DND-41 (cell line): ENCODE measurements at regions not wholly inside any gene's neighbourhood (a gene's known extent, or its start where the extent isn't known, plus 50 kb on each side); places are given as distances from the start of the nearest gene placed in this dataset.

Experiments
- ATAC-seq: fragments of 200-7000 bp; cut with Tn5 transposase; 3 replicates; pipeline ENCODE4 v1.9.1; 2021; ENCODE audit warnings: low read depth; ENCODE audit not compliant: insufficient read depth
- DNase-seq: peaks from one replicate; pipeline ENCODE4 v3.0.0-alpha.2; 2020
- H2AFZ ChIP-seq: 2 replicates; pipeline ENCODE4 v1.6.0; 2012; ENCODE audit warnings: low read depth, low read length
- H3K27ac ChIP-seq: 2 replicates; pipeline ENCODE4 v1.5.1; 2012; ENCODE audit warnings: low read length, inconsistent platforms
- H3K27me3 ChIP-seq: fragments of 200-600 bp; sonication (generic); 2 replicates; pipeline ENCODE4 v1.6.0; 2012; ENCODE audit warnings: low read length, mild to moderate bottlenecking, inconsistent platforms; ENCODE audit not compliant: insufficient read depth, poor library complexity
- H3K36me3 ChIP-seq: 2 replicates; pipeline ENCODE4 v1.5.1; 2012; ENCODE audit warnings: low read length, inconsistent platforms; ENCODE audit not compliant: insufficient read depth
- H3K4me1 ChIP-seq: 2 replicates; pipeline ENCODE4 v1.5.1; 2012; ENCODE audit warnings: mild to moderate bottlenecking, low read length; ENCODE audit not compliant: insufficient read depth
- H3K4me2 ChIP-seq: 2 replicates; pipeline ENCODE4 v1.6.0; 2012; ENCODE audit warnings: mild to moderate bottlenecking, moderate library complexity, low read length, inconsistent platforms; ENCODE audit not compliant: insufficient read depth
- H3K4me3 ChIP-seq, 2 experiments: fragments of 200-600 bp in 1 of 2; shearing (Covaris generic) in 1 of 2; 2 replicates each; pipeline ENCODE4 v1.5.1; 2012 to 2016; ENCODE audit warnings: inconsistent platforms in 2 of 2, low read length in 2 of 2, mild to moderate bottlenecking in 2 of 2, low read depth in 1 of 2, moderate library complexity in 1 of 2
- H3K79me2 ChIP-seq: 2 replicates; pipeline ENCODE4 v1.6.0; 2012; ENCODE audit warnings: low read length, inconsistent platforms; ENCODE audit not compliant: insufficient read depth
- H3K9ac ChIP-seq: 2 replicates; pipeline ENCODE4 v1.6.0; 2012; ENCODE audit warnings: low read depth, mild to moderate bottlenecking, inconsistent platforms, low read length, moderate library complexity
- H3K9me3 ChIP-seq: 2 replicates; pipeline ENCODE4 v1.5.1; 2012; ENCODE audit warnings: low read length, moderate library complexity, mild to moderate bottlenecking, inconsistent platforms; ENCODE audit not compliant: insufficient read depth, severe bottlenecking
- H4K20me1 ChIP-seq: 2 replicates; pipeline ENCODE4 v1.6.0; 2012; ENCODE audit warnings: low read length; ENCODE audit not compliant: insufficient read depth
- EZH2 ChIP-seq: IDR thresholded peaks from 3 replicates; pipeline ENCODE4 v1.6.1; 2012; ENCODE audit warnings: borderline replicate concordance, low read depth, mild to moderate bottlenecking, moderate library complexity, low read length, inconsistent platforms; ENCODE audit not compliant: severe bottlenecking
- TF ChIP-seq, protein P1 (sequence below): IDR thresholded peaks from 2 replicates; pipeline ENCODE4 v1.5.1; 2012; ENCODE audit warnings: borderline replicate concordance, low read length, moderate library complexity, mild to moderate bottlenecking; ENCODE audit not compliant: poor library complexity, severe bottlenecking; ENCODE audit errors: extremely low read depth

DNA sequence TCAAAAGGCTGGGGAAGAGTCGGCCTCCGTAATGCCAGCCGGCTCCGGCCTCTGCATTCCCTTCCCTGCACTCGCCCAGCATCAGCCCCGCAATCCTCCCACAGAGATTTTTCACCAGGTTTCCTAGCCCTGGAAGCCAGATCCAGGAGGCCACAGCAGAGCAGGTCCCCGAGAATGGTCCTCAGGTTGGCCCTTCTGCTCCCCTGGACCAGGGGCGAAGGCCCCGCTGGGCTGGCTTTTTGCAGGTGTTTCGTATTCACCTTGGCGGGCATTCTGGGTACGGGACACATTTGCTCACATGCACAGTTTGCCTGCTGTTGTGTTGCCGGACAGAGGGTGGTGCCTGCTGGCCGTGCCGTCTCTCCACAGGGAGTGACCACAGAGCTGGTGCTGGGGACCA is 309.5 kb downstream of the NDUFA10 start:
- no peak overlapping the region for H3K9ac ChIP-seq
- no peak overlapping the region for H3K27ac ChIP-seq
- TF ChIP-seq EZH2 = no peak
- TF ChIP-seq, protein P1, sequence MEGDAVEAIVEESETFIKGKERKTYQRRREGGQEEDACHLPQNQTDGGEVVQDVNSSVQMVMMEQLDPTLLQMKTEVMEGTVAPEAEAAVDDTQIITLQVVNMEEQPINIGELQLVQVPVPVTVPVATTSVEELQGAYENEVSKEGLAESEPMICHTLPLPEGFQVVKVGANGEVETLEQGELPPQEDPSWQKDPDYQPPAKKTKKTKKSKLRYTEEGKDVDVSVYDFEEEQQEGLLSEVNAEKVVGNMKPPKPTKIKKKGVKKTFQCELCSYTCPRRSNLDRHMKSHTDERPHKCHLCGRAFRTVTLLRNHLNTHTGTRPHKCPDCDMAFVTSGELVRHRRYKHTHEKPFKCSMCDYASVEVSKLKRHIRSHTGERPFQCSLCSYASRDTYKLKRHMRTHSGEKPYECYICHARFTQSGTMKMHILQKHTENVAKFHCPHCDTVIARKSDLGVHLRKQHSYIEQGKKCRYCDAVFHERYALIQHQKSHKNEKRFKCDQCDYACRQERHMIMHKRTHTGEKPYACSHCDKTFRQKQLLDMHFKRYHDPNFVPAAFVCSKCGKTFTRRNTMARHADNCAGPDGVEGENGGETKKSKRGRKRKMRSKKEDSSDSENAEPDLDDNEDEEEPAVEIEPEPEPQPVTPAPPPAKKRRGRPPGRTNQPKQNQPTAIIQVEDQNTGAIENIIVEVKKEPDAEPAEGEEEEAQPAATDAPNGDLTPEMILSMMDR = no peak
- no peaks in the 10 kb centered on the region for H3K27me3 ChIP-seq
- H3K4me2 ChIP-seq = no peak overlapping the region
- no peak overlapping the region for H3K4me3 ChIP-seq
- peaks cover 14% of the 10 kb centered on the region for H3K9me3 ChIP-seq
- peaks cover 13% of the 10 kb centered on the region for H3K4me1 ChIP-seq
- H3K36me3 ChIP-seq = no peaks in the 10 kb centered on the region
- H4K20me1 ChIP-seq = no peaks in the 10 kb centered on the region
- DNase-seq (no peak), ATAC-seq (no peak)
- H2AFZ ChIP-seq = no peak overlapping the region
- H3K79me2 ChIP-seq = no peaks in the 10 kb centered on the region

DNA sequence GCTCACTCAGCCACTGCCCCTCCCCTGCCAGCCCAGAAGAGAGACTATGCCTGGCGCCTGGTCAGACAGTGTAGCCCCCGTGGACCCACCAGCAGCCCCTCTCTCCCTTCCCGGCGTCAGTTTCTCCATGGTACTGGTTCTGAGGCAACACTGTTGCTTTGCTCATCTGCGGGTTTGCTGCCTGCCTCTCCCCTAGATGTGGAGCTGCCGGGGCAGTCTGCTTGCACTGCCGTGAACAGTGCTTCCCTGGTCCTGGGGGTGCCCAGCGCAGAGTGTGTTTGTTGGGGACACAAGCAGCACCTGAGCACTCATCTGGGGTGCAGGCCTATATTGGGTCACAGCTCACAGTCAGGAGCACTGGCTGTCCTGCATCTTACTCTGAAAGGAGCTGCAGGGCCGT is 309.9 kb downstream of the NDUFA10 start:
- Histone ChIP-seq H3K27me3 (no peaks in the 10 kb centered on the region), H4K20me1 (no peaks in the 10 kb centered on the region), H3K27ac (no peak overlapping the region), H3K4me1 (peaks cover 13% of the 10 kb centered on the region), H3K4me2 (no peak overlapping the region), H3K79me2 (no peaks in the 10 kb centered on the region), H3K4me3 (no peak overlapping the region), H3K36me3 (no peaks in the 10 kb centered on the region), H2AFZ (no peak overlapping the region), H3K9me3 (peaks cover 14% of the 10 kb centered on the region), H3K9ac (no peak overlapping the region)
- no peak for TF ChIP-seq EZH2
- TF ChIP-seq, protein P1 = no peak
- no peak for ATAC-seq
- no peak for DNase-seq

DNA sequence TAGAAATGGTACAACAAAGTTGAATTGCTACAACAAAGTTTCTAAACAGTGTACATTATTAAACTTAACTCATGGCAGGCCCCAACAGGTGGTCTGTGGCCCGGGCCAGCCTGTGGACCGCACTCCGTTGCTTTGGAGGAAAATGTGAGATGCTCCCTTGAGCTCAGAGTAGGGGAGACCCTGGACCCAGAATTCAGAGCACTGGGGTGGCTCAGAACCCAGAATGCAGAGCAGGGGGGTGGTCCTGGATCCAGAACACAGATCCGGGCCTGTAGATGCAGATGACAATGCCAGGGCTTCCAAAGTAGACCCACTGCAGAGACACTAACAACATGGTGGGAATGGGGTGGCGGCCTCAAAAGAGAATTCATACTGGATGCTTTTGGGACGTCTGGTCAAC is 311.0 kb downstream of the NDUFA10 start:
- no peak for DNase-seq
- no peak overlapping the region for H3K4me3 ChIP-seq
- H4K20me1 ChIP-seq = no peaks in the 10 kb centered on the region
- no peak overlapping the region for H3K4me2 ChIP-seq
- TF ChIP-seq, protein P1 = no peak
- no peak for TF ChIP-seq EZH2
- ATAC-seq = no peak
- H2AFZ ChIP-seq = no peak overlapping the region
- no peak overlapping the region for H3K9ac ChIP-seq
- no peaks in the 10 kb centered on the region for H3K79me2 ChIP-seq
- peaks cover 18% of the 10 kb centered on the region for H3K9me3 ChIP-seq
- peaks cover 13% of the 10 kb centered on the region for H3K4me1 ChIP-seq
- no peak overlapping the region for H3K27ac ChIP-seq
- no peaks in the 10 kb centered on the region for H3K27me3 ChIP-seq
- no peaks in the 10 kb centered on the region for H3K36me3 ChIP-seq

DNA sequence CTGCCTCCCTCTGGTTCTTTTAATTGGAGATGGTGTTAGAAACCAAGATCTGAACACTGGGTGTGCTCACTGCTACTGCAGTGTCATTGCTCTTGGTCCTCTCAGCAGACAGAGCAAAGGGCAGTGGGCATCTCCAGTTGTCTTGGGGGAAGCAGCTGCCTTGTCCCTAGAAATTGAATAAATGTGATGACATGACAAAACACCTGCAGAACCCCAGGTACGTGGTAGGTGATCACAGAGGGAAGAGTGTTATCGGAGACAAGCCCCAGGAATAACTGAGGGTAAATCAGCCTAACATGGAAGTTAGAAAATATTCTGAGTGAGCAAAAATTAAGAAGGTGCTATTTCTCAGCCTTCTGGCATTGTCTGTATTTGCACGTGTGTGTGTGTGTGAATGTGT is 311.9 kb upstream of the HDAC4 start:
- DNase-seq = no peak
- Histone ChIP-seq H3K9ac (no peak overlapping the region), H2AFZ (no peak overlapping the region), H3K27me3 (no peaks in the 10 kb centered on the region), H3K27ac (no peak overlapping the region), H3K4me1 (peaks cover 13% of the 10 kb centered on the region), H3K4me2 (no peak overlapping the region), H4K20me1 (no peaks in the 10 kb centered on the region), H3K36me3 (no peaks in the 10 kb centered on the region), H3K79me2 (no peaks in the 10 kb centered on the region), H3K9me3 (peaks cover 18% of the 10 kb centered on the region), H3K4me3 (no peak overlapping the region)
- TF ChIP-seq, protein P1 = no peak
- TF ChIP-seq EZH2 = no peak
- no peak for ATAC-seq
